HepG2 (cell line): ENCODE measurements at regions not wholly inside any gene's neighbourhood (a gene's known extent, or its start where the extent isn't known, plus 50 kb on each side); places are given as distances from the start of the nearest gene placed in this dataset.

ENCODE experiments used
- ATAC-seq: fragments of 200-7000 bp; cut with Tn5 transposase; 3 replicates; pipeline ENCODE4 v1.9.1; 2020; ENCODE audit warnings: mild to moderate bottlenecking, moderate library complexity
- BruUV-seq: library from RNA; stranded (reverse); fragments of 400-500 nt; replicated peaks from 2 replicates; lab custom pipeline; 2021; lab: Mats Ljungman, UMichigan
- CTCF ChIA-PET: fragments of 300-600 bp; formaldehyde crosslinking; extraction: SDS; loops from one replicate; lab custom pipeline; 2021; ENCODE audit warnings: low total read pairs, inconsistent platforms, low intra/inter-chr PET ratio; lab: Yijun Ruan, JAX
- POLR2A ChIA-PET: fragments of 350-600 bp; sonication (Branson Sonifier 250); formaldehyde crosslinking; loops from one replicate; lab custom pipeline; 2020; ENCODE audit warnings: antibody characterized with exemption, inconsistent platforms; lab: Yijun Ruan, JAX
- DNase-seq: peaks from one replicate; pipeline ENCODE4 v3.0.0-alpha.2; 2015; ENCODE audit warnings: low spot score
- FAIRE-seq: peaks from 3 replicates; lab custom pipeline; 2011; peaks lifted over from hg19 to GRCh38; lab: Jason Lieb, UNC
- H2AFZ ChIP-seq: one replicate; pipeline ENCODE4 v1.6.1; 2011; ENCODE audit warnings: low read length, inconsistent platforms
- H3K27ac ChIP-seq: fragments of 300-600 bp; 3 replicates; pipeline ENCODE4 v1.8.0; 2011; ENCODE audit warnings: mixed run types, mild to moderate bottlenecking, mixed read lengths, low read length, inconsistent platforms; ENCODE audit not compliant: insufficient read depth; ENCODE audit errors: extremely low read length
- H3K27me3 ChIP-seq, 2 experiments: fragments of 200-600 bp in 1 of 2; 2 replicates in 1 of 2; 3 replicates in 1 of 2; pipeline versions ENCODE4 v1.6.0 to v1.8.0; 2011; ENCODE audit warnings: low read length in 2 of 2, mild to moderate bottlenecking in 2 of 2, moderate library complexity in 2 of 2, inconsistent platforms in 1 of 2; ENCODE audit not compliant: insufficient read depth in 2 of 2, control insufficient read depth in 1 of 2
- H3K36me3 ChIP-seq, 2 experiments: fragments of 200-600 bp in 1 of 2; replicated peaks in 1 of 2; 2 replicates in 1 of 2; 3 replicates in 1 of 2; pipeline versions ENCODE4 v1.5.1 to v1.8.0; 2011; ENCODE audit warnings: low read length in 2 of 2, inconsistent platforms in 1 of 2; ENCODE audit not compliant: insufficient read depth in 2 of 2, control insufficient read depth in 1 of 2
- H3K4me1 ChIP-seq: 2 replicates; pipeline ENCODE4 v1.5.1; 2012; ENCODE audit warnings: low read length, inconsistent platforms; ENCODE audit not compliant: insufficient read depth
- H3K4me2 ChIP-seq: 2 replicates; pipeline ENCODE4 v1.6.0; 2011; ENCODE audit warnings: low read depth, low read length, inconsistent platforms
- H3K4me3 ChIP-seq, 3 experiments: fragments of 200-600 bp in 1 of 3; sonication (generic), shearing (Covaris generic) in 1 of 3; replicated peaks in 1 of 3; 2 replicates each; pipeline ENCODE4 v1.5.1; 2011 to 2016; ENCODE audit warnings: low read length in 3 of 3, inconsistent platforms in 2 of 3, low read depth in 2 of 3, mild to moderate bottlenecking in 2 of 3, control low read depth in 1 of 3, mixed read lengths in 1 of 3; ENCODE audit not compliant: insufficient read depth in 1 of 3
- H3K79me2 ChIP-seq: one replicate; pipeline ENCODE4 v1.6.1; 2011; ENCODE audit warnings: low read length, inconsistent platforms; ENCODE audit not compliant: insufficient read depth
- H3K9ac ChIP-seq: 2 replicates; pipeline ENCODE4 v1.6.0; 2011; ENCODE audit warnings: mild to moderate bottlenecking, low read depth, low read length, inconsistent platforms; ENCODE audit not compliant: insufficient read depth
- H3K9me3 ChIP-seq: 2 replicates; pipeline ENCODE4 v1.5.1; 2012; ENCODE audit warnings: mild to moderate bottlenecking, low read length
- H4K20me1 ChIP-seq: 2 replicates; pipeline ENCODE4 v1.6.0; 2011; ENCODE audit warnings: inconsistent platforms, mild to moderate bottlenecking, low read length, moderate library complexity; ENCODE audit not compliant: insufficient read depth
- KMT2B ChIP-seq: IDR thresholded peaks from 2 replicates; pipeline ENCODE4 v1.6.1; 2016; ENCODE audit warnings: missing genetic modification reagents, missing compliant biosample characterization
- MAFG ChIP-seq: sonication (generic); formaldehyde crosslinking; IDR thresholded peaks from 2 replicates; pipeline ENCODE4 v1.5.1; 2020; ENCODE audit warnings: mild to moderate bottlenecking, missing genetic modification reagents
- MAZ ChIP-seq, 2 experiments: sonication (generic) in 1 of 2; formaldehyde crosslinking in 1 of 2; IDR thresholded peaks; 2 replicates each; pipeline versions ENCODE4 v1.5.0 to v1.6.1; 2012 to 2020; ENCODE audit warnings: low read depth in 2 of 2, mild to moderate bottlenecking in 2 of 2, borderline replicate concordance in 1 of 2, improper control_type of control experiment in 1 of 2, low read length in 1 of 2, missing genetic modification reagents in 1 of 2, moderate library complexity in 1 of 2
- THYN1 ChIP-seq: sonication (generic); formaldehyde crosslinking; IDR thresholded peaks from 2 replicates; pipeline ENCODE4 v1.8.1; 2023; ENCODE audit warnings: low read depth, mild to moderate bottlenecking, moderate library complexity, missing genetic modification reagents, borderline replicate concordance
- ZNF788 ChIP-seq: sonication (generic); formaldehyde crosslinking; IDR thresholded peaks from 2 replicates; pipeline ENCODE4 v1.5.0; 2020; ENCODE audit warnings: mild to moderate bottlenecking, missing genetic modification reagents, borderline replicate concordance
- WGBS: methylation state at CpG from one replicate; pipeline ENCODE4 v1.1.6; 2017; ENCODE audit warnings: low lambda C conversion rate; 5-methylcytosine and 5-hydroxymethylcytosine counted together
- in situ Hi-C: cut with HindIII; loops from 2 replicates; pipeline ENCODE4 v1.10.0; 2017; ENCODE audit warnings: low pct_unique_long_range_greater_than_20kb; ENCODE audit not compliant: extremely low pct_ligation_motif_present
- intact Hi-C: fragments of 100-400 bp; cut with micrococcal nuclease; formaldehyde crosslinking; loops from one replicate; pipeline ENCODE4 v1.10.0; 2022; ENCODE audit not compliant: unreplicated experiment
- TF ChIP-seq, protein P1 (sequence below): sonication (generic); formaldehyde crosslinking; IDR thresholded peaks from 2 replicates; pipeline ENCODE4 v1.5.0; 2020; ENCODE audit warnings: mild to moderate bottlenecking, low read depth, missing genetic modification reagents, borderline replicate concordance
- TF ChIP-seq, protein P2 (sequence below), 2 experiments: fragments of 450-650 bp in 1 of 2; sonication (generic) in 1 of 2; formaldehyde crosslinking; IDR thresholded peaks; 2 replicates each; pipeline versions ENCODE4 v1.5.0 to v1.8.0; 2020 to 2022; ENCODE audit warnings: mild to moderate bottlenecking in 1 of 2, missing genetic modification reagents in 1 of 2

DNA sequence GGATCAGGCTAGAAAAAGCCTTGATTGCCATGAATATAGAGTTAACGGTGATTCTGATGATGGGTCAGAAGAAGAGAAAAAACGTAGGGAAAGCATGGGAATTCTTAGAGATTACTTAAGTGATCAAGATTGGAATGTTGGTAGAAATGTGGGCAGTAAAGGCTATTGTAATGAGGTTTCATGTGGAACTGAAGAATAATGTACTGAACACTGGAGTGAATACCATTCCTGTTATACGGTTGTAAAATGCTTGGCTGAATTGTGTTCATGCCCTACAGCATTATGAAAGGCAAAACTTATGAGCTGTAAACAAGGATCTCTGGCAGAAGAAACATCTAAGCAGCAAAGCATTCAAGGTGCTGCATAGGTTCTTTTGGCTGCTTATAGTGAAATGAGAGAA, 414.1 kb upstream of the CBLB start:
- in situ Hi-C loops: no loop called here
- TF ChIP-seq, protein P1, sequence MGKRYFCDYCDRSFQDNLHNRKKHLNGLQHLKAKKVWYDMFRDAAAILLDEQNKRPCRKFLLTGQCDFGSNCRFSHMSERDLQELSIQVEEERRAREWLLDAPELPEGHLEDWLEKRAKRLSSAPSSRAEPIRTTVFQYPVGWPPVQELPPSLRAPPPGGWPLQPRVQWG (CRISPR knock-in tag): no peak
- TF ChIP-seq MAFG (no peak), MAZ (IDR thresholded peaks at IDR 0.05; ENCODE audit: borderline replicate concordance, low read depth, low read length) (no peak), MAZ (CRISPR knock-in tag; IDR thresholded peaks at IDR 0.05; ENCODE audit: low read depth) (no peak)
- TF ChIP-seq, all 625 proteins: peak for 0
- no peaks in the 10 kb centered on the region for H4K20me1 ChIP-seq
- H3K27ac ChIP-seq: no peak overlapping the region
- no peaks in the 10 kb centered on the region for H3K27me3 ChIP-seq
- H3K9me3 ChIP-seq: no peaks in the 10 kb centered on the region
- WGBS: 13% methylated on average over 3 of the region's 3 CpGs
- no peak for DNase-seq
- FAIRE-seq: no peak
- H3K4me2 ChIP-seq: no peak overlapping the region
- intact Hi-C loops: no loop called here
- H3K9ac ChIP-seq: no peak overlapping the region
- no peak overlapping the region for H3K4me3 ChIP-seq
- BruUV-seq: no TSS peak
- no peaks in the 10 kb centered on the region for H3K79me2 ChIP-seq
- no peaks in the 10 kb centered on the region for H3K4me1 ChIP-seq
- ChIA-PET CTCF (no interaction called here), POLR2A (no interaction called here)
- no peak for ATAC-seq
- no peak overlapping the region for H2AFZ ChIP-seq
- no peaks in the 10 kb centered on the region for H3K36me3 ChIP-seq

GRCh38 chr3:106288781-106289180, 420.0 kb upstream of the CBLB start:
- Histone ChIP-seq H3K36me3 (no peaks in the 10 kb centered on the region), H3K9ac (no peak overlapping the region), H3K27ac (no peak overlapping the region), H3K27me3 (no peaks in the 10 kb centered on the region), H3K9me3 (no peaks in the 10 kb centered on the region), H3K4me3 (no peak overlapping the region), H3K4me1 (no peaks in the 10 kb centered on the region), H4K20me1 (no peaks in the 10 kb centered on the region), H3K4me2 (no peak overlapping the region), H2AFZ (no peak overlapping the region), H3K79me2 (no peaks in the 10 kb centered on the region)
- DNase-seq (no peak), ATAC-seq (no peak), FAIRE-seq (no peak)
- in situ Hi-C loops: no loop called here
- BruUV-seq: no TSS peak
- WGBS: 18% methylated on average over 4 of the region's 4 CpGs
- ChIA-PET CTCF (no interaction called here), POLR2A (no interaction called here)
- intact Hi-C loops: no loop called here
- no peak for TF ChIP-seq THYN1 (CRISPR knock-in tag)
- TF ChIP-seq, protein P2, sequence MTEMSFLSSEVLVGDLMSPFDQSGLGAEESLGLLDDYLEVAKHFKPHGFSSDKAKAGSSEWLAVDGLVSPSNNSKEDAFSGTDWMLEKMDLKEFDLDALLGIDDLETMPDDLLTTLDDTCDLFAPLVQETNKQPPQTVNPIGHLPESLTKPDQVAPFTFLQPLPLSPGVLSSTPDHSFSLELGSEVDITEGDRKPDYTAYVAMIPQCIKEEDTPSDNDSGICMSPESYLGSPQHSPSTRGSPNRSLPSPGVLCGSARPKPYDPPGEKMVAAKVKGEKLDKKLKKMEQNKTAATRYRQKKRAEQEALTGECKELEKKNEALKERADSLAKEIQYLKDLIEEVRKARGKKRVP (CRISPR knock-in tag; IDR thresholded peaks at IDR 0.05): no peak
- no peak for TF ChIP-seq KMT2B (CRISPR knock-in tag)
- no peak for TF ChIP-seq ZNF788 (CRISPR knock-in tag)
